ENCODE measurements at regions not wholly inside any gene's neighbourhood (a gene's known extent, or its start where the extent isn't known, plus 50 kb on each side); places are given as distances from the start of the nearest gene placed in this dataset.

- TF ChIP-seq CTCF (IDR thresholded peaks at IDR 0.05; ENCODE audit: insufficient read depth, low read length) = no peak
- H3K4me3 ChIP-seq (ENCODE audit: low read depth, low read length) = no peak overlapping the region
- DNase-seq (ENCODE audit: low read depth) = no peak
Observed at GRCh38 chr6:40194447-40195170, 260.3 kb upstream of the MOCS1 start.

- no peak for TF ChIP-seq CTCF (IDR thresholded peaks at IDR 0.05; ENCODE audit: insufficient read depth, low read length)
- DNase-seq (ENCODE audit: low read depth) = no peak
- H3K4me3 ChIP-seq (ENCODE audit: low read depth, low read length) = no peak overlapping the region
Observed at GRCh38 chr6:40192516-40192915, 258.3 kb upstream of the MOCS1 start.

- no peak for DNase-seq (ENCODE audit: low read depth)
- H3K4me3 ChIP-seq (ENCODE audit: low read depth, low read length) = no peak overlapping the region
- no peak for TF ChIP-seq CTCF (IDR thresholded peaks at IDR 0.05; ENCODE audit: insufficient read depth, low read length)
Observed at GRCh38 chr6:40188931-40189330, 254.7 kb upstream of the MOCS1 start.

GRCh38 chr6:40187535-40188144, 253.4 kb upstream of the MOCS1 start:
- DNase-seq (ENCODE audit: low read depth) = no peak
- H3K4me3 ChIP-seq (ENCODE audit: low read depth, low read length) = no peak overlapping the region
- no peak for TF ChIP-seq CTCF (IDR thresholded peaks at IDR 0.05; ENCODE audit: insufficient read depth, low read length)

- no peak for TF ChIP-seq CTCF (IDR thresholded peaks at IDR 0.05; ENCODE audit: insufficient read depth, low read length)
- no peak for DNase-seq (ENCODE audit: low read depth)
- H3K4me3 ChIP-seq (ENCODE audit: low read depth, low read length) = no peak overlapping the region
Observed at GRCh38 chr6:40185486-40185885, 251.2 kb upstream of the MOCS1 start.

- H3K4me3 ChIP-seq (ENCODE audit: low read depth, low read length) = no peak overlapping the region
- DNase-seq (ENCODE audit: low read depth) = no peak
- TF ChIP-seq CTCF (IDR thresholded peaks at IDR 0.05; ENCODE audit: insufficient read depth, low read length) = no peak
Observed at GRCh38 chr6:40183902-40184301, 249.6 kb upstream of the MOCS1 start.

Measured in fibroblast of the aortic adventitia (primary cell).